Skin of body (tissue), 1 donor: ENCODE measurements at regions not wholly inside any gene's neighbourhood (a gene's known extent, or its start where the extent isn't known, plus 50 kb on each side); places are given as distances from the start of the nearest gene placed in this dataset.
"Not testable (repeated sequence)": the region's sequence is repeated elsewhere in the genome, so short reads cannot be mapped to it uniquely, and the experiment has no call there.

Experiments
- DNase-seq: peaks from one replicate; lab custom pipeline; 2025; lab: John Stamatoyannopoulos, UW

DNA sequence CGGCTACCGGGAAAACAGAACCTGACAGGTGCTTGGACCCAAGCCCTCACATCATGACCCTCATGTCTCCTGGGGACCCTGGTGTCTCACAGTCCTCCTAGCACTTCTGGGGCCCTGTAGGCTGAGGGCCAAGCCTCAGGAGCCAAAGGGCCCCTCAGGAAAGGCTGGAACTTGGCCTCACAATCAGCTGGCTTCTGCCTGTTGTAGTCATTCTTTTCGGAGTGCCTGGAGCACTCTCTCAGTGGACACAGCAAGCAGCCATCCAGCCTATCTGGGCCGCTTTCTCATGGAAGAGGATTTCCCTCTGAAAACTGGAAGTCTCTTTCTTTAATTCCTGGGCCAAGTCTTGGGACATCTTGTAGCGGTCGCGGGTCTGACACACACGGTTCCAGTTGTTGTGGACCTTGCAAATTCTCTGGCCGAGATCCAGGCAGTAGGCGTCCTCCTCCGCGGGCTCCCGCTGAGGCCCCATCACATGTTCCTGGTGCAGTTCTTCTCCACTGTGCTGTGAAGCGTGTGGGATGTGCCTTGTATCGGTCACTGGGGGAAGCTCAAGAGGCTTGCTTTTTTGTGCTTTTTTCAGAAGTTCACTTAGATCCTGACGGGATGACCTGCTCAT lies 169.3 kb downstream of the EMP1 start:
- DNase-seq = no peak

DNA sequence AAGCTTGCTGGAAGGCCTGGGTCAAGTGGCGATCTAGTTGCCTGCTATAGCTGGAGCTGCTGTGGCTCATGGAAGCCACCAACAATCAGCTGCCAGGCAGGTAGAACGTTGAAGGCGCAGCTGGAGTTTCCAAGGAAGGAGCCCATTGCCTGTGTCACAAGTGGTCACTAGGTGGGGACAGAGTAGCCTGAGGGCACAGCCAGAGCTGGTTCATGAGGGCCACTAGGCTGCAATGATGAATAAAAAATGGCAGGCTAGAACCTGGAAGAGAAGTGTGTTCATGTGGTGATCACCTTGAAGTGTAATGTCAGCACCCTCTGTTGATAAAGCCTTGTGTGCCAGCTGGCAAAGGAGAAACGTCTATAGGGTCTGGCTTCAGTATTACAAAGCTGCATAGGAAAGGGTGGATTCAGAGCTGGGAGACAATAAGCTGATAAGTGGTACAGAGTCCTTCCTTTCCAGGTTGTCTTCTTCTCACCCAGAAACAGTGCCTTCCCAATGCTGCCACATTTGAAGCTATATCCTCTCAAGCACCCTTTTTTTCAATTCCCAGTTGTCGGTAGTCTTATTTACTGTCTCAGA lies 165.8 kb downstream of the EMP1 start:
- no peak for DNase-seq

DNA sequence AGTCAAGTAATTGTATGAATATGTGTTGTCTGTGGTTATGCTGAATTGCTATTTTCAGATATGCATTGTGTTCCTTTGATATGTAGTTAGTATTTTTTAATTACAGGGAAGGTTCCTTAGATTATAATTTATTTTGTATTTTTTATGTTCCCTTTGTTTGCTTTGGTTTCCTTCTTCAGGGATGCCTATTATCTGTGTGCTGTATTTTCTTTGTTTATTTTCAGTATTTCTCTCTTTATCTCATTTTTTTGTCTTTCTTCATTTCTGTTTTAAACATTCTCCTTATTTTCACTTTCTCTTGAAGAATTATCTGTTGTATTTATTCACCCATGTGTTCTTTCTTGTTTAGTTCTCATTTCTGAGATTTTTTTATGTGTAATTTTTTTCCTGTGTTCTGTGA lies 163.1 kb downstream of the EMP1 start:
- DNase-seq = no peak

DNA sequence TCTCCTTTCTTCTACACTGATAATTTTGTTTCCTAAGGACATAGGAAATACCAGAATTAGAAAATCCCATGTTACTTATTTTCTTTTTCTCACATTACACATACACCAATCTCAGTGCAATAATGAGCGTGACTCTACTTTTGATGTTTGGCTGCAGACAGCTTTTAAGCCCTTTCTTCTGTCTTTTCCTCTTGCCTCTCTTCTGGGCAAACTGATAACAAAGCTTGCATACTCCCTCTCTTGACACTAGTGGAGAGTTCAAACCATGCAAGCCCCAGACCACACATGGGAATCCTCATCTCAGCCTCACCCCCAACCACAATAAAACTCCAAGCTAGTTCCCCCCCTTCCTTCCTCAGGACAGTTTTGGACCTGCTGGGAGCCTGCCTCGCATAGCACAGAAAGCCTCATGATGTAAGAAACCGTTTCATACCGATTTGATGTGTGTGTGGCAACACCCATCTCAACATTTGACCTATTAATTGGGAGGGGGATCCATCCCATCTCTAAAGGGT lies 161.9 kb downstream of the EMP1 start:
- no peak for DNase-seq

DNA sequence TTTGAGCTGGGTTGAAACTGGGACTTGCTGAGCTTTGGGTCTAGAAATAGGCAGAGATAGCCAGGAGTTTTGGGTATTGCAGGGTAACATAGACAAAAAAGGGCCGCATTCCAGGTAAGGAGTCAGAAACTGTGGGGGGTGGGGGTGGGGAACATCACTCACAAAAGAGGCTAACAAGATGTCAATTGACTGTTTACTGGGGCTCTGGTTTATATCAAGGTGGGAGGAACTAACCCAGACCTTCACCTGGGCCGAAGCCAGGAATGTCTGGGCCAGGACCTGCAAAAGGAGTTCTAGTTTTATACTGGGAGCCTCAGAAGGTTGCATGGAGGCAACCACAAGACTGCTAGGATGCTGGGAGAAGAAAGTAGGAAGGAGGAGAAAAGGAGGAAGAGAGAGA lies 154.4 kb downstream of the EMP1 start:
- DNase-seq = no peak

DNA sequence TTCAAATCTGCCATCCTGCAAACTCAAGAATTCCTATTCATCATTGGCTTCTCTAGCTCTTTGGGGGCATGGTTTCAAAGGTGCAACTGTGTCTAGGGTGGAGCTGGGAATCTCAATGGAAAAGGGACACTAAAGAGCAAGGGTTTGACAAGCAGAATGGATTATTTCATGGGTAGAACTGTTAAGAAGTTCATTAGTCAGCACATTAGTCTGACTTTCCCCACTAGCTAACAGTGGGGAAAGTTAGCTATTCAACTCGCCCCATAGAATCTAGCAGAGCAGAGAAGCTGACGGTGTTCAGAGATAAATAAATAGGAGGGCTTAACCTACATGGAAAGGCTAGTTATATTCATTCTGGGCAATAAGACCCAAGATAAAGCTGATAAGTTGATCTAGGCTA lies 153.9 kb downstream of the EMP1 start:
- DNase-seq = no peak

DNA sequence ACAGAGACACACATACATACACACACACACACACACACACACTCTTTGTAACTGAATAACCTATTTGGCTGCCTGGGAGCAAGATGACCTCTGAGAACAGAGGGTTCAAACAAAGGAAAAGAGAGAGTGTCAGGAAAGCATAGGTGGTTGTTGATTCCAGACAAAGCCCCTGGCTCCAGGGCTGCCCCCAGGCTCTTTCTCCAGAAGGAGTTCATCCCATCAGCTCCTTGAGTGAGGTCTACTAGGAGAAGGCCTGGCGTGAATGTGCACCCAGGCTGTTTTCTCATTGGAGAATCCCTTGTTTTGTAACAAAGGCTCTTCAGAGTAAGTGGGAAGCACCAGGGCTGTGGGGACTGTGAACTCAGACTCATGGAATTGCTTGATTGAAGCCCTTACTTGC lies 151.9 kb downstream of the EMP1 start:
- no peak for DNase-seq

DNA sequence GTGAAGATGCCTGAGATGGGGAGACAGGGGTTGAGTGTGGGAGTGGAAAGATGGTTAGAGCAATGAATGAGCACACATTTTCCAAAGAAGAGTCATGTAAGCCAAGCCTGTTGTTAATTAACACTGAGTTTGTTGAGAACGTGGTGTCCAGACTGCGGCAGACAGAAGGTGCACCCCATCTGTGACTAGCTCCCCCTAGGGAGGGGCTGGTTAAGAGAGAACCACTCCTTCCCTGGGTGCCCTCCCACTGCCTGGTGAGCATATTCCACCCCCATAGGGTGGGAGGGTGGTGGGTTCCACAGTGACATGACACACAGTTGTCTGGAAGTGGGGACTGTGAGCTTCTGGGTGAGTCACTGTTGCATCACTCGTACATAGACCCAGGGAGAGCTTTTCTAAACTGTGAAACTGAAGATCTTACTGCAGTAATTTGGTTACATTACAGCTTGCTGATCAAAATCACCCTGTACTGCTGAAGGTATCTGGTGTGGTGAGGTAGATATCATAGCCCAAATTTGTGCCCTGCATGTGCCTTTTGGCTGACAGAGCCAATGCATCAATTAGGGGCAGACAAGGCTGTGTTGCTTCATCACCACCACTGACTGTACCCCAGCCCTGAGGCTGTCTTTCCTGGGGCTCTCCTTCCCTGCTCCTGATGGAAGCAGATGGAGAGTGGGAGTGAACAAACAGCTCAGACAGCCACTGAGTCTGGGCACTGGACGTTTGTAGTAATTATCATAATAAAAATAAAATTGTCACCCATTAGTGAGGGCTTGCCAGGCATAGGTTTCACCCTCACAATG lies 150.9 kb downstream of the EMP1 start:
- peak; percentile 64 for DNase-seq

DNA sequence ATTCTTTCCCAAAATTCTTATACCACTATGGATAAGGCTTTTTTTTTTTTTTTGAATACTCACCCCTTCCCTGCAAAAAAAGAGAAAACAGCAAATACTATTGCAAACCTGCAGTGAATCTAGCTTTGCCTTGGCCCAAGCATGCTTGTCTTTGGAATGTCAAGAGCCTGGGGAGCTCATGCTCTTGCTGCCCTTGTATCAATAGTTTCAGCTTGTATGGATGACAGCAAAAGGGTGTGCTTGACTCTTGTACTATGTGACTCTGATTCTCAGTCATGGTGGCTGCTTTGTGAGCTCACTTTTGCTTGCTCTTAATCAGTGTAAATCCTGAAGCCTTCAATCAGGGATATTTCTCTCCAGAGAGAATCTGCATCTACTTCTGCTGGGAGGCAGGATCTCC lies 149.2 kb downstream of the EMP1 start:
- no peak for DNase-seq

DNA sequence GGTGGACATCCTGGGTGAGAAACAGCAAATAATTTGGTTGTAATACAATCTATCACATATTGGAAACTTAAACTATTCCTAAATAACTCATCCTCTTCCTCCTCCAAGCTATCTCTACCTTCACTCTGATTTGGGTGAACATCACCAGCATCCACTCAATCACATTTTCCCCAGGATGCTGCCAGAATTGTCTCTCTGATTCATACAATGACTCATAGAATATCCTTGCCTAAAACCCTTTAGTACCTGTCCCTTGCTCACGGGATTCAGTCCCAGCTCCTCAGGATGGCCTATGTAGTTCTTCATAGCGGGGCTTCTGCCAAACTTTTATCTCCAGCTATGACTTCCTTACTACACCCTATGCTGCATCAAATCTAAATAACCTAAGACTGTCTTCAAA lies 146.8 kb downstream of the EMP1 start:
- DNase-seq = no peak

DNA sequence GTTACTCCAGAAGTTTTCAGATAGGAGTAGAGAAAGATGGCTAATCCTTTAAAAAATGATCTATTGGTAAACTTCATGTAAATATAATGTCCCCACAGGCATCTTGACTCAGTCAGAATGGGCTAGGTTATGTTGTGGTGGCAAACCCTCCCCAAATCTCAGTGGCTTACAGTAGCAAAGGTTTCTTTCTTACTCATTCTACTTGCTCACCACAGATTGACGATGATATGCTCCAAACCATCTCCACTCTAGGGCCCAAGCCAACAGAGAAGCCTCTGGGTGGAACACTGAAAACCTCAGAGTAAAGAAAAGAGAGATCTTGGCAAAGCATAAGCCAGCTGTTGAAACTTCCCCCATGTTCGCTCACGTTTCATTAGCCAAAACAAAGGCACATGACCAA lies 146.4 kb downstream of the EMP1 start:
- DNase-seq = no peak

DNA sequence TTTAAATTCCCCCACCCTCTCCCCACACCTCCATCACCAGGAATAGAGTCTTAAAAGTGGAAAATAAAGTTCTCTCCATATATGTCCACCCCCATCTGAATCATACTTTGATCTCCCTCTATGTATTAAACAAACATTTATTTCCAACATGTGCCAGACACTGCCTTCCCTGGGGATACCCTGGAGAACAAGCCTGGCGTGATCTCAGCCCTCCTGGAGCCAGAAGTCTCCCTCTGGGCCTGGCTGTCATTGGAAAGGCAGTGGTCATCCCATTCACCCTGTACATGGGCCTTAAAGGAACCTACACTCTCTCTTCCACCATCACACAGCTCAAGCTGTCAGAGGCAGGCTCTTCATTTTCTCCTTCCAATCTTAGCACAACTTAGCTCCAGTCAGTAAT lies 143.6 kb downstream of the EMP1 start:
- no peak for DNase-seq

DNA sequence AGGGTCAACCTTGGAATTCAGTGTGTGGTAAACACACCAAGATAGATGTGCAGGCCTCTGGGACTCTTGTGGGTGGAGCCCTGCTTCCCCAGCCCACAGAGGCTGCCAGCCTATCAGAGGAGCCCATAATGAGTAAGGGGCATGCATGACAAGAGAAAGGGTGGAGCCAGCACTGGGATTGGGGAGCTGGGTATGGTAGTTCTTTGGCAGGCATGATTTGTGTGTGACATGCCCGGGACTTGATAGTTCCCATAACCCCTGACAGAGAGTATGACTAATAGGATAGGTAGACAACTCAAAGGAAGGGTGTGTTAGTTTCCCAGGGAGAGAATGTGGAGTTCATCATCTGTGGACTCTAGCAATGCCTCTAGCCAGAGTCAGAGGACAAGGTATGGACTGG lies 143.0 kb downstream of the EMP1 start:
- DNase-seq = no peak

DNA sequence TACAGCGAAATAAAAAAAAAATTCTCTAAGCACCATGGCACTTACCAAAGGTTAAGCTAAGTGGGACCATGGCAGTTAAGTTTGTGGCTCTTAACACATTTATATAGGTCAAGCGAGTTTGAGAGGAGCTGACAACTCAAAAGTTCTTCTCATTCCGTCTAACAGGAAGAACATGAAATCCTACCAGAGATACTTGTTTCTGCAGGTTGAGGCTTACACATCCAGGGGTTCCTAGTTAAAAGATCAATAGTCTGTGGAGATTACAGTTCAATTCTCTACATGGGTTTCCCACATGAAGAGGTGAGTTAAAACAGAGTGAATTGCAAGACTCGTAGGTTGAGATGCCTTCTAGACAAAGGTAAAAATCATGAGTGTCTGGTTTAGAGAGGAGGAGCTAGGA lies 142.6 kb downstream of the EMP1 start:
- no peak for DNase-seq

DNA sequence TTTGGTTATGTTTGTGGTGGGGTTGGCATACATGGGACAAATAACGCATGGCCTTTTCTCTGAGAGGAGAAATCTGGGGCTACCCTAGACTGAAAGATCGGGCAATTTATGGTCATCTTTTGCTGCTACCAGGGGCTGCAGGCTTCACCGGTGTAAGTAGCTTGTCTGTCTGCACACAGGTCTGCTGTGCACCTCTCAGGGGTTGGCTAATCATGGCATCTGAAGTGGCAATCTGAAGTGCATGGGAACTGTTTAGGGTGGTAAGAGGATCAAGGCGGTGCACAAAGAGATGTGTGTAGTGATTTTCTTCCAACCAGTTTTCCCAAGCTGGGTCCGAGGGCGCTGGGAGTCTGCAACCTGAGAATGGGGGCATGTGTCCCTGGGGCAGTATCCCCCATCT lies 141.3 kb downstream of the EMP1 start:
- no peak for DNase-seq

DNA sequence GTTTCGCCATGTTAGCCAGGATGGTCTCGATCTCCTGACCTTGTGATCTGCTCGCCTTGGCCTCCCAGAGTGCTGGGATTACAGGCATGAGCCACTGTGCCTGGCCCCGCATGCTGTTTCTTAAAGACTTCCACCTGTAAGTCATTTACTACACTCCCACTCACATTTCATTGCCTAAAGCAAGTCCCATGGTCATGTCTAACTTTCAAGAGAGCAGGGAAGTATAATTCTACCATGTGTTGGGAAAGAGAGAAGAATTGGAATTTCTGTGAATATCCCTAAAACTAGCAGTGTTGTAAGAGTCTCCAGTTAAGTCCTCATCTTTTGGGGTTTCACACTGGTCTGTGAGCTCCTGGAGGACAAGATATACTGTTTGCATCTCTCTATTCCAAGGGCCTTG lies 139.7 kb downstream of the EMP1 start:
- no peak for DNase-seq

DNA sequence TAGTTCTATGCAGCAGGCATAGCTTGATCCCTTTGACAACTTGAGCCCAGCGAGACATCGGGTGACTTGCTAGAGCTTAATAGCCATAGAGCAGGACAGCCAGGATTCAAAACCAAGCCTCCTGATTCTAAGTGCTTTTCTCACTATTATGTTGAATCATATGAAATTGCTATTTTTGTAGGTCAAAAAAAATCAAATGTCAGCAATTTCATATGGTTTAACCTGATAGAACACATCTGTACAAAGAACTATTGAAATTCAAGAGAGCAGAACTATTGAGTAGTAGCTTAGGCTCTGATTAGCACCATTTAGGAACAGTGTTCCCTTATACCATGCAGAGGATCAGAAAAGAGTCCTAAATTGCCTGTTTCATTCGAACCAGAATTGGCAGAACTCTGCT lies 132.0 kb downstream of the EMP1 start:
- no peak for DNase-seq

DNA sequence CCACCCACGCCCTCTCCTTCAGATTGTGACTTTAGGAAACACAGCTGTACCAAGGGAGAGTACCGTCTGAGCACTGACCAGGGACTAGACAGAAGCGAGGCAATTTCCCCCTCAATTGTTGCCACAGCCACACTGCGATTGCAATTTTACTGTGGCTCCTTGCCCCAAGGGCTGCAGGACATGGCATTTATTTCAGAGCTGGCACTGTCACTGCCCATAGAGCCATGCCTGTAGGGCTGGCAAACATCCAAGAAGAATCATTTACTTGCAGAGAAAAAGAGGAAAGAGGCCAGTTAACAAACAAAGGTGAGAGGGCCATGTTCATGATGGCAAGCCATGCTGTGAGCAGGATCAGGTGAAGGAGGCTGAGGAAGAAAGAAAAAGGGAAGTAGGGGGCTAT lies 129.6 kb downstream of the EMP1 start:
- DNase-seq = no peak

DNA sequence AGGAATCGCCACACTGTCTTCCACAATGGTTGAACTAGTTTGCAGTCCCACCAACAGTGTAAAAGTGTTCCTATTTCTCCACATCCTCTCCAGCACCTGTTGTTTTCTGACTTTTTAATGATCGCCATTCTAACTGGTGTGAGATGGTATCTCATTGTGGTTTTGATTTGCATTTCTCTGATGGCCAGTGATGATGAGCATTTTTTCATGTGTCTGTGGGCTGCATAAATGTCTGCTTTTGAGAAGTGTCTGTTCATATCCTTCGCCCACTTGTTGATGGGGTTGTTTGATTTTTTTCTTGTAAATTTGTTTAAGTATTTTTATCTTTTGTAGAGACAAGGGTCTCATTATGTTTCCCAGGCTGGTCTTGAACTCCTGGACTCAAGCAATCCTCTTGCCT lies 128.5 kb downstream of the EMP1 start:
- not testable (repeated sequence) for DNase-seq

DNA sequence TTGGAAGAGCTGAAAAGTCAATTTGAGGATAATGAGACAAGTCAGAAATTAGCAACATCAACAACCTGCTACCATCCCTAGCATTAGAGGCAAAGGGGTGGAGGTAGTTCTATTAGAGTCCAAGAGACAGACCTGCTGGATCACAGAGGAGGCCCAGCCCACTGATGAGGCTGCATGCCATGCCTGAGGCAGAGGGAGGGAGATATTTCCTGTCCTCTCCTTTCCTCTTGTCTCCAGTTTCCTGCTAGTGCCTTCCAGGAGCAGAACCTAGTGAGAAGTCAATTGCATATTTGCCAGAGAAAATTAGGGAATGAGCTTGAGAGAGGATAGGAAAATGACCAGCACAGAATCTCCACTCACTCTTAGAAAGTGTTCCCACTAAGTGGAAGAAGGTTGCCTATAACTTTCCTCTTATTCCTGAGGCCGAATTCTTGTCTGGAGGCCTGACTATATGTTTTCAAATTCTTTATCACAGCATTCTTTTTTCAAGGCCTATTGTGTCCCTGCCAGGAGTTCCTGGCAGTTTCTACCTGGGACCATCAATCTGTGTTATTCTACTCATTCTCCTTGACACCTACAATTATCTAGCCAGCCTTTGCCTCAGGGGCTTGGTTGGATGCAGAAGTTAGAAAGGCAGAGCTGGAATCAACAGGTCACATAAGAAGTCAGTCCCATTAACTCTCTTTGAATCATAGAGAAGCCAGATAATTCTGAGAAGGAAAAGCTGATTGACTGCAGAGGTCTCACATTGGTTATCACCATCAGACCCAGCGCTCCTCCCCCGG lies 121.9 kb downstream of the EMP1 start:
- DNase-seq = no peak

DNA sequence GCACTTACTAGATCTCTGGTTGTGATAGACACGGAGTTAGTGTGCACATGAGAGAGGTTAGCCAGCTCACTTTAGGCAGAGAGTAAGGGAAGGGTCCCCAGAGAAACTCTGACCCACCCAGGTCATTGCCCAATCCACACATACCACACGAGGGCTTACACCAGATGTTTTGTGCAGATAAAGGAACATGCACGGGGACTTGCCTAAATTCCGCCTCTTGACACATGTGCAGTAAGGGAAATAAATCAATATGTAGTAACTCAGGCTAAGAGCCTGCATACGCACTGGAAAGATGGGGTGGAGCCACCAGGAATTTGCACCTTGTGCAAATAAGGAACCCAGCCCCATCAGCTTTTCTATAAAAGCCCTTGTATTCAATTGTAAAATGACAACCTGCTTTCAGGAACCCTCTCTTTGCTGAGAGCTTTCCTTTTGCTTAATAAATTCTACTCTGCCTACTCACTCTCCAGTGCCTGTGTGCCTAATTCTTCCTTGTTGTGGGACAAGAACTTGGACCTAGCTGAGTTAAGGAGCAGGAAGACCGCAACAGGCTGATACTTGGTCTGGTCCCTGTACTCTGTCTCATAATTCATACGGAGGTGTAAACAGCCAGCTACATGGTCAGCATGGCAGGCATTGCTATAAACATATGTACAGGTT lies 120.2 kb downstream of the EMP1 start:
- no peak for DNase-seq

DNA sequence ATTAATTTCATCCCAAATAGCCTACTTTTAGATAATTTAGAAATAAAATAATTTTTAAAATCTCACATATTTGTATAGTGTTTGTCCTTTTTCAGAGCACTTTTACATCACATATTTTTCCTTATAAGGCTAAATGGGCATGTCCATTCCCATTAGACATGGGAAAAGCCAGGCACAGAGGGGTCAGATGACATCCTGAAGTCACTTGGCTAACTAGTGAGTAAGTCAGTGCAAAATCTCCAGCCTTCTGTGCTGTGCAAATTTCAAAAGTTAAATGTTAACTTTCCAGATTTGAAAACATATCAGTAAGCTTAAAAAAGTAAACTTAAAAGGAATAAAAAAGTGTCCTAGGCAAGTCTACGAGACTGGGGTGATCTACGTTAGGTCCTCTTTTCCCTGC lies 117.4 kb downstream of the EMP1 start:
- no peak for DNase-seq
